Tibial nerve (tissue), 4 donors: ENCODE measurements at regions not wholly inside any gene's neighbourhood (a gene's known extent, or its start where the extent isn't known, plus 50 kb on each side); places are given as distances from the start of the nearest gene placed in this dataset.

Experiments used
- DNase-seq, 2 donors: peaks; one replicate each; pipeline ENCODE4 v3.0.0-alpha.2; 2019; ENCODE audit warnings: low spot score in 2 of 2
- H3K27ac ChIP-seq, 4 donors: fragments of 200-600 bp; sonication (generic) in 3 of 4; one replicate each; pipeline ENCODE4 v1.5.1; 2017 to 2019; ENCODE audit warnings: mild to moderate bottlenecking in 1 of 4
- H3K27me3 ChIP-seq, 2 donors: fragments of 200-600 bp; sonication (generic) in 1 of 2; one replicate each; pipeline versions ENCODE4 v1.5.1 to v1.6.0; 2017 to 2019
- H3K36me3 ChIP-seq, 3 donors: fragments of 200-600 bp; sonication (generic); one replicate each; pipeline ENCODE4 v1.5.1; 2018 to 2019
- H3K4me1 ChIP-seq, 4 donors: fragments of 200-600 bp; sonication (generic) in 3 of 4; one replicate each; pipeline ENCODE4 v1.5.1; 2017 to 2019
- H3K4me3 ChIP-seq, 4 donors: fragments of 200-600 bp; sonication (generic) in 3 of 4; one replicate each; pipeline ENCODE4 v1.5.1; 2017 to 2019; ENCODE audit warnings: mild to moderate bottlenecking in 1 of 4, moderate library complexity in 1 of 4
- H3K9me3 ChIP-seq, 4 donors: fragments of 200-600 bp; sonication (generic) in 3 of 4; one replicate each; pipeline ENCODE4 v1.5.1; 2017 to 2019
- CTCF ChIP-seq, 5 experiments: fragments of 200-600 bp in 3 of 5; fragments of 450-650 bp in 2 of 5; sonication (generic) in 3 of 5; IDR thresholded peaks; one replicate each; pipeline ENCODE4 v1.5.1; 2016 to 2019; ENCODE audit warnings: antibody characterized with exemption in 5 of 5, mild to moderate bottlenecking in 3 of 5, moderate library complexity in 2 of 5
- EP300 ChIP-seq, 2 donors: sonication (generic); formaldehyde crosslinking; IDR thresholded peaks; one replicate each; pipeline ENCODE4 v1.6.1; 2017; ENCODE audit warnings: antibody characterized with exemption in 2 of 2, mild to moderate bottlenecking in 1 of 2
- POLR2A ChIP-seq, 2 donors: fragments of 450-650 bp; IDR thresholded peaks; one replicate each; pipeline ENCODE4 v1.6.1; 2017; ENCODE audit warnings: antibody characterized with exemption in 2 of 2, mild to moderate bottlenecking in 2 of 2, moderate library complexity in 2 of 2
- WGBS, 2 donors: methylation state at CpG; one replicate each; pipeline ENCODE4 v1.1.5; 2018; 5-methylcytosine and 5-hydroxymethylcytosine counted together

DNA sequence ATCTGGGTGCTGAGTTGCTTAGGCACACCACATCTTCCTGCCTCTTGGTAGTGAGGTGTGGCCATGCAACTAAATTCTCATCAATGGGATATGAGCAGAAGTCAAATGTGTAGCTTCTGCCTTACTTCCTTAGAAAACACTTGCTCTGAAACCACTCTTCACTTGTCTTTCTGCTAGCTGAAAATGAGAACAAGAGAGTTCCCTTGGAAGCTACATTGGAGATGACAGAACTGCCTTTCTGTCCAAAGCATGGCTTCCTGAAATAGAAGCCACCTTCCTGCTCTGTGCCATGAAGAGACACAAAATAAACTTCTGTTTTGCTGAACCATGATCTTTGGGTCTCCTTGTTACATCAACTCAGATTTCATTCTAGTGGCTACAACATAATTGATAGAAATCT, 659.9 kb downstream of the IRS1 start:
- H3K36me3 ChIP-seq, result no peaks in the 10 kb centered on the region
- H3K4me1 ChIP-seq, result no peaks in the 10 kb centered on the region
- no peak overlapping the region for H3K27ac ChIP-seq
- H3K4me3 ChIP-seq, result no peak overlapping the region
- no peaks in the 10 kb centered on the region for H3K9me3 ChIP-seq
- no peak for TF ChIP-seq POLR2A (IDR thresholded peaks at IDR 0.05)
- peak in 1 of 2 donors; percentile 9 for TF ChIP-seq EP300 (IDR thresholded peaks at IDR 0.05)
- no peak for DNase-seq
- no peaks in the 10 kb centered on the region for H3K27me3 ChIP-seq

GRCh38 chr2:226137201-226137811, 662.3 kb downstream of the IRS1 start:
- H3K4me1 ChIP-seq, result no peaks in the 10 kb centered on the region
- TF ChIP-seq EP300 (IDR thresholded peaks at IDR 0.05) (no peak), POLR2A (IDR thresholded peaks at IDR 0.05) (no peak), CTCF (IDR thresholded peaks at IDR 0.05) (no peak)
- H3K36me3 ChIP-seq, result no peaks in the 10 kb centered on the region
- H3K27ac ChIP-seq, result peak overlapping the region in 1 of 4 donors; percentile 36
- DNase-seq, result no peak
- no peak overlapping the region for H3K4me3 ChIP-seq
- no peaks in the 10 kb centered on the region for H3K27me3 ChIP-seq
- WGBS, 2 donors, result 70 to 73% methylated on average over 4 of the region's 4 CpGs
- no peaks in the 10 kb centered on the region for H3K9me3 ChIP-seq

DNA sequence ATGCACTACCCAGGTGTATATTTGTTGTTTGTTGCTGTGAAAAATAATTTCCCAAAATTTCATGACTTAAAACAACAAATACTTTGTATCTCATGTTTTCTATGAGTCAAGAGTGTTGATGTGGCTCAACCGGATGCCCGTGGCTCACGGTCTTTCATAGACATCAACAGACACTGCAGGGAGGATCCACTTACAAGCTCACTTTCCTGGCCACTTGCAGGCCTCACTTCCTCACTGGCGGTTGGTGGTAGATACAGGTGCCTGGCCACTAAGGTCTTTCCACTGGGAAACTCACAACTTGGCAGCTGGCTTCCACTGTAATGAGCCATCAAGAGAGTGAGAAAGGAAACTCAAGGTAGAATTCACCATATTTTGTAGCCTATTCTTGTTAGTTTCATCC, 662.9 kb downstream of the IRS1 start:
- DNase-seq, result no peak
- 69 to 90% methylated on average over 4 of the region's 4 CpGs for WGBS, 2 donors

GRCh38 chr2:226135861-226136548, 663.6 kb downstream of the IRS1 start:
- 80 to 93% methylated on average over 3 of the region's 3 CpGs for WGBS, 2 donors
- Histone ChIP-seq H3K9me3 (no peaks in the 10 kb centered on the region), H3K27me3 (no peaks in the 10 kb centered on the region), H3K4me1 (no peaks in the 10 kb centered on the region), H3K4me3 (no peak overlapping the region), H3K36me3 (no peaks in the 10 kb centered on the region), H3K27ac (peak overlapping the region in 1 of 4 donors; percentile 36)
- no peak for TF ChIP-seq CTCF (IDR thresholded peaks at IDR 0.05)
- no peak for TF ChIP-seq EP300 (IDR thresholded peaks at IDR 0.05)
- no peak for TF ChIP-seq POLR2A (IDR thresholded peaks at IDR 0.05)
- no peak for DNase-seq

More for the DNA sequence above, 662.9 kb downstream of the IRS1 start:
- no peak overlapping the region for H3K4me3 ChIP-seq
- peak overlapping the region in 1 of 4 donors; percentile 36 for H3K27ac ChIP-seq
- TF ChIP-seq EP300 (IDR thresholded peaks at IDR 0.05), result no peak
- TF ChIP-seq CTCF (IDR thresholded peaks at IDR 0.05), result no peak
- TF ChIP-seq POLR2A (IDR thresholded peaks at IDR 0.05), result no peak
- no peaks in the 10 kb centered on the region for H3K4me1 ChIP-seq
- no peaks in the 10 kb centered on the region for H3K27me3 ChIP-seq
- H3K36me3 ChIP-seq, result no peaks in the 10 kb centered on the region
- H3K9me3 ChIP-seq, result no peaks in the 10 kb centered on the region

- H3K27me3 ChIP-seq, result no peaks in the 10 kb centered on the region
- no peaks in the 10 kb centered on the region for H3K9me3 ChIP-seq
- no peaks in the 10 kb centered on the region for H3K4me1 ChIP-seq
- 92 to 96% methylated on average over 5 of the region's 5 CpGs for WGBS, 2 donors
- no peak overlapping the region for H3K27ac ChIP-seq
- no peaks in the 10 kb centered on the region for H3K36me3 ChIP-seq
- TF ChIP-seq CTCF (IDR thresholded peaks at IDR 0.05) (no peak), POLR2A (IDR thresholded peaks at IDR 0.05) (no peak), EP300 (IDR thresholded peaks at IDR 0.05) (no peak)
- no peak overlapping the region for H3K4me3 ChIP-seq
- DNase-seq, result no peak
Observed at GRCh38 chr2:226132323-226133215, 667.1 kb downstream of the IRS1 start.
